ENCODE measurements at regions not wholly inside any gene's neighbourhood (a gene's known extent, or its start where the extent isn't known, plus 50 kb on each side); places are given as distances from the start of the nearest gene placed in this dataset.
A peak's percentile ranks its signal among the peaks of the same experiment; 100 is the strongest.

- H2AFZ ChIP-seq (ENCODE audit: low read length), result no peak overlapping the region
- DNase-seq (ENCODE audit: low read depth in 2 of 2), result peak; percentile 38 to 63
- no peaks in the 10 kb centered on the region for H4K20me1 ChIP-seq (ENCODE audit: control insufficient read depth, extremely low read depth, insufficient read depth, low read length)
- H3K27me3 ChIP-seq (ENCODE audit: control insufficient read depth, insufficient read depth, low read length), result no peaks in the 10 kb centered on the region
- H3K4me3 ChIP-seq (replicated peaks in 1 of 4; ENCODE audit: control extremely low read depth in 1 of 4, insufficient read depth in 1 of 4, low read depth in 3 of 4, low read length in 4 of 4), result no peak overlapping the region
- peaks cover 11% of the 10 kb centered on the region for H3K79me2 ChIP-seq (ENCODE audit: control insufficient read depth, insufficient read depth, low read length)
- no peaks in the 10 kb centered on the region for H3K4me1 ChIP-seq (ENCODE audit: control insufficient read depth, extremely low read depth, insufficient read depth, low read length)
- H3K36me3 ChIP-seq (ENCODE audit: control insufficient read depth, insufficient read depth, low read length), result no peaks in the 10 kb centered on the region
- H3K9ac ChIP-seq (ENCODE audit: insufficient read depth, low read length), result no peak overlapping the region
- no peak overlapping the region for H3K4me2 ChIP-seq (ENCODE audit: extremely low read depth, insufficient read depth, low read length)
- no peak overlapping the region for H3K27ac ChIP-seq (ENCODE audit: insufficient read depth, low read length)
- TF ChIP-seq, protein P1, sequence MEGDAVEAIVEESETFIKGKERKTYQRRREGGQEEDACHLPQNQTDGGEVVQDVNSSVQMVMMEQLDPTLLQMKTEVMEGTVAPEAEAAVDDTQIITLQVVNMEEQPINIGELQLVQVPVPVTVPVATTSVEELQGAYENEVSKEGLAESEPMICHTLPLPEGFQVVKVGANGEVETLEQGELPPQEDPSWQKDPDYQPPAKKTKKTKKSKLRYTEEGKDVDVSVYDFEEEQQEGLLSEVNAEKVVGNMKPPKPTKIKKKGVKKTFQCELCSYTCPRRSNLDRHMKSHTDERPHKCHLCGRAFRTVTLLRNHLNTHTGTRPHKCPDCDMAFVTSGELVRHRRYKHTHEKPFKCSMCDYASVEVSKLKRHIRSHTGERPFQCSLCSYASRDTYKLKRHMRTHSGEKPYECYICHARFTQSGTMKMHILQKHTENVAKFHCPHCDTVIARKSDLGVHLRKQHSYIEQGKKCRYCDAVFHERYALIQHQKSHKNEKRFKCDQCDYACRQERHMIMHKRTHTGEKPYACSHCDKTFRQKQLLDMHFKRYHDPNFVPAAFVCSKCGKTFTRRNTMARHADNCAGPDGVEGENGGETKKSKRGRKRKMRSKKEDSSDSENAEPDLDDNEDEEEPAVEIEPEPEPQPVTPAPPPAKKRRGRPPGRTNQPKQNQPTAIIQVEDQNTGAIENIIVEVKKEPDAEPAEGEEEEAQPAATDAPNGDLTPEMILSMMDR (conservative IDR thresholded peaks at IDR 0.05 in 1 of 2, IDR thresholded peaks at IDR 0.05 in 1 of 2; ENCODE audit: low read depth in 1 of 2, low read length in 2 of 2), result no peak
- TF ChIP-seq EZH2 (IDR thresholded peaks at IDR 0.05; ENCODE audit: low read length, missing control alignments), result no peak
- no peaks in the 10 kb centered on the region for H3K9me3 ChIP-seq (ENCODE audit: control insufficient read depth, insufficient read depth, low read depth, low read length)
Observed at GRCh38 chr7:65746398-65746669, 126.5 kb upstream of the VKORC1L1 start.

GRCh38 chr7:65749039-65749438 is 123.8 kb upstream of the VKORC1L1 start:
- Histone ChIP-seq H3K9me3 (ENCODE audit: control insufficient read depth, insufficient read depth, low read depth, low read length) (no peaks in the 10 kb centered on the region), H3K36me3 (ENCODE audit: control insufficient read depth, insufficient read depth, low read length) (no peaks in the 10 kb centered on the region), H4K20me1 (ENCODE audit: control insufficient read depth, extremely low read depth, insufficient read depth, low read length) (no peaks in the 10 kb centered on the region), H3K4me1 (ENCODE audit: control insufficient read depth, extremely low read depth, insufficient read depth, low read length) (no peaks in the 10 kb centered on the region), H3K9ac (ENCODE audit: insufficient read depth, low read length) (no peak overlapping the region), H2AFZ (ENCODE audit: low read length) (no peak overlapping the region), H3K27ac (ENCODE audit: insufficient read depth, low read length) (no peak overlapping the region), H3K4me2 (ENCODE audit: extremely low read depth, insufficient read depth, low read length) (no peak overlapping the region), H3K79me2 (ENCODE audit: control insufficient read depth, insufficient read depth, low read length) (peaks cover 29% of the 10 kb centered on the region), H3K4me3 (replicated peaks in 1 of 4; ENCODE audit: control extremely low read depth in 1 of 4, insufficient read depth in 1 of 4, low read depth in 3 of 4, low read length in 4 of 4) (no peak overlapping the region), H3K27me3 (ENCODE audit: control insufficient read depth, insufficient read depth, low read length) (no peaks in the 10 kb centered on the region)
- TF ChIP-seq, protein P1 (conservative IDR thresholded peaks at IDR 0.05 in 1 of 2, IDR thresholded peaks at IDR 0.05 in 1 of 2; ENCODE audit: low read depth in 1 of 2, low read length in 2 of 2), result no peak
- no peak for TF ChIP-seq EZH2 (IDR thresholded peaks at IDR 0.05; ENCODE audit: low read length, missing control alignments)
- no peak for DNase-seq (ENCODE audit: low read depth in 2 of 2)

DNA sequence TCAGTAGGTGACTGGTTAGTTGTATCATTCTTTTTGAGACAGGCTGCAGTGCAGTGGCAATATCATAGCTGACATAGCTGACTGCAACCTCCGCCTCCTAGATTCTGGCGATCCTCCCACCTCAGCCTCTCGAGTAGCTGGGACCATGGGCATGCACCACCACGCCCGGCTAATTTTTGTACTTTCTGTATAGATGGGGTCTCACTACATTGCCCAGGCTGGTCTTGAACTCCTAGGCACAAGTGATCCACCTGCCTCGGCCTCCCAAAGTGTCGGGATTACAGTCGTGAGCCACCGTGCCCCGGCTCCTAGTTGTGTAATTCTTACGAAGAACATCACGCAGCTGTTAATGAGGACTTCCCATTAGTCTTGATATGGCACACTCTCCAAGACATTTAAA is 123.4 kb upstream of the VKORC1L1 start:
- no peaks in the 10 kb centered on the region for H3K9me3 ChIP-seq (ENCODE audit: control insufficient read depth, insufficient read depth, low read depth, low read length)
- no peak overlapping the region for H3K4me2 ChIP-seq (ENCODE audit: extremely low read depth, insufficient read depth, low read length)
- no peaks in the 10 kb centered on the region for H3K4me1 ChIP-seq (ENCODE audit: control insufficient read depth, extremely low read depth, insufficient read depth, low read length)
- TF ChIP-seq EZH2 (IDR thresholded peaks at IDR 0.05; ENCODE audit: low read length, missing control alignments), result no peak
- TF ChIP-seq, protein P1 (conservative IDR thresholded peaks at IDR 0.05 in 1 of 2, IDR thresholded peaks at IDR 0.05 in 1 of 2; ENCODE audit: low read depth in 1 of 2, low read length in 2 of 2), result no peak
- H4K20me1 ChIP-seq (ENCODE audit: control insufficient read depth, extremely low read depth, insufficient read depth, low read length), result no peaks in the 10 kb centered on the region
- no peak for DNase-seq (ENCODE audit: low read depth in 2 of 2)
- H3K4me3 ChIP-seq (replicated peaks in 1 of 4; ENCODE audit: control extremely low read depth in 1 of 4, insufficient read depth in 1 of 4, low read depth in 3 of 4, low read length in 4 of 4), result no peak overlapping the region
- peaks cover 30% of the 10 kb centered on the region for H3K79me2 ChIP-seq (ENCODE audit: control insufficient read depth, insufficient read depth, low read length)
- H2AFZ ChIP-seq (ENCODE audit: low read length), result no peak overlapping the region
- H3K36me3 ChIP-seq (ENCODE audit: control insufficient read depth, insufficient read depth, low read length), result no peaks in the 10 kb centered on the region
- H3K9ac ChIP-seq (ENCODE audit: insufficient read depth, low read length), result no peak overlapping the region
- no peak overlapping the region for H3K27ac ChIP-seq (ENCODE audit: insufficient read depth, low read length)
- no peaks in the 10 kb centered on the region for H3K27me3 ChIP-seq (ENCODE audit: control insufficient read depth, insufficient read depth, low read length)

Data from fibroblast of lung (primary cell).